Endothelial cell of umbilical vein (primary cell): ENCODE measurements at regions not wholly inside any gene's neighbourhood (a gene's known extent, or its start where the extent isn't known, plus 50 kb on each side); places are given as distances from the start of the nearest gene placed in this dataset.

ENCODE experiments used
- BruUV-seq: library from RNA; stranded (reverse); fragments of 400-500 nt; replicated peaks from 2 replicates; lab custom pipeline; 2021; lab: Mats Ljungman, UMichigan
- CTCF ChIA-PET: fragments of 300-600, 350-600 bp; sonication (Branson Sonifier 250); formaldehyde crosslinking; loops from one replicate; lab custom pipeline; 2021; ENCODE audit warnings: antibody characterized with exemption, inconsistent platforms; lab: Charles Lee
- POLR2A ChIA-PET: fragments of 300-600, 350-600 bp; sonication (Branson Sonifier 250); formaldehyde crosslinking; loops from one replicate; lab custom pipeline; 2021; ENCODE audit warnings: antibody characterized with exemption, inconsistent platforms; lab: Charles Lee
- DNase-seq: peaks from one replicate; pipeline ENCODE4 v3.0.0-alpha.2; 2011; ENCODE audit warnings: low read depth, low spot score
- FAIRE-seq: peaks from 2 replicates; lab custom pipeline; 2011; peaks lifted over from hg19 to GRCh38; lab: Jason Lieb, UNC
- H2AFZ ChIP-seq: 2 replicates; pipeline ENCODE4 v1.6.0; 2012; ENCODE audit warnings: low read depth, low read length, control low read depth, inconsistent platforms
- H3K27ac ChIP-seq: 2 replicates; pipeline ENCODE4 v1.5.1; 2011; ENCODE audit warnings: low read depth, mild to moderate bottlenecking, control low read depth, low read length, moderate library complexity; ENCODE audit not compliant: insufficient read depth
- H3K27me3 ChIP-seq, 2 experiments: 2 replicates each; pipeline versions ENCODE4 v1.6.0 to v1.6.1; 2011; ENCODE audit warnings: low read length in 2 of 2, mixed read lengths in 1 of 2; ENCODE audit not compliant: control insufficient read depth in 2 of 2, insufficient read depth in 2 of 2
- H3K36me3 ChIP-seq, 2 experiments: 2 replicates in 1 of 2; 3 replicates in 1 of 2; pipeline ENCODE4 v1.5.1; 2011; ENCODE audit warnings: low read length in 2 of 2, mild to moderate bottlenecking in 1 of 2, moderate library complexity in 1 of 2; ENCODE audit not compliant: control insufficient read depth in 2 of 2, insufficient read depth in 2 of 2; ENCODE audit errors: extremely low read depth in 1 of 2
- H3K4me1 ChIP-seq: 3 replicates; pipeline ENCODE4 v1.5.1; 2011; ENCODE audit warnings: mild to moderate bottlenecking, low read length; ENCODE audit not compliant: control insufficient read depth, insufficient read depth; ENCODE audit errors: extremely low read depth
- H3K4me2 ChIP-seq: 2 replicates; pipeline ENCODE4 v1.6.1; 2011; ENCODE audit warnings: low read length, control low read depth, mixed read lengths; ENCODE audit not compliant: insufficient read depth
- H3K4me3 ChIP-seq, 3 experiments: fragments of 200-600 bp in 1 of 3; sonication (generic), shearing (Covaris generic) in 1 of 3; replicated peaks in 1 of 3; 2 replicates each; pipeline ENCODE4 v1.5.1; 2011 to 2016; ENCODE audit warnings: control low read depth in 3 of 3, low read length in 3 of 3, mild to moderate bottlenecking in 2 of 3, inconsistent platforms in 1 of 3, low read depth in 1 of 3, moderate library complexity in 1 of 3; ENCODE audit not compliant: insufficient read depth in 1 of 3
- H3K79me2 ChIP-seq: 2 replicates; pipeline ENCODE4 v1.6.0; 2012; ENCODE audit warnings: low read length, inconsistent platforms; ENCODE audit not compliant: control insufficient read depth, insufficient read depth
- H3K9ac ChIP-seq: replicated peaks from 2 replicates; pipeline ENCODE3; 2011; ENCODE audit warnings: low read length, control low read depth; ENCODE audit not compliant: insufficient read depth; ENCODE audit errors: extremely low read depth
- H3K9me1 ChIP-seq: replicated peaks from 3 replicates; pipeline ENCODE4 v1.6.0; 2011; ENCODE audit warnings: mild to moderate bottlenecking, low read length; ENCODE audit not compliant: control insufficient read depth, insufficient read depth; ENCODE audit errors: extremely low read depth
- H3K9me3 ChIP-seq: replicated peaks from 2 replicates; pipeline ENCODE4 v1.5.1; 2012; ENCODE audit warnings: low read length, inconsistent platforms; ENCODE audit not compliant: control insufficient read depth, insufficient read depth
- H4K20me1 ChIP-seq: replicated peaks from 2 replicates; pipeline ENCODE3; 2011; ENCODE audit warnings: mild to moderate bottlenecking, low read length; ENCODE audit not compliant: control insufficient read depth, insufficient read depth; ENCODE audit errors: extremely low read depth
- CTCF ChIP-seq, 2 donors: IDR thresholded peaks; 1 replicate in 1 of 2; 2 replicates in 1 of 2; pipeline ENCODE4 v1.5.1; 2011; ENCODE audit warnings: low read length in 2 of 2, mild to moderate bottlenecking in 2 of 2, moderate library complexity in 2 of 2, control low read depth in 1 of 2, inconsistent platforms in 1 of 2, low read depth in 1 of 2; ENCODE audit not compliant: insufficient read depth in 1 of 2; ENCODE audit errors: extremely low read depth in 1 of 2
- EZH2 ChIP-seq: IDR thresholded peaks from 2 replicates; pipeline ENCODE4 v1.6.1; 2012; ENCODE audit warnings: borderline replicate concordance, low read depth, mild to moderate bottlenecking, moderate library complexity, low read length, inconsistent platforms; ENCODE audit not compliant: severe bottlenecking
- FOS ChIP-seq: IDR thresholded peaks from 2 replicates; pipeline ENCODE4 v1.6.1; 2011; ENCODE audit warnings: mild to moderate bottlenecking, low read length, moderate library complexity, borderline replicate concordance; ENCODE audit not compliant: insufficient read depth
- GATA2 ChIP-seq: IDR thresholded peaks from 2 replicates; pipeline ENCODE4 v1.7.0; 2011; ENCODE audit warnings: low read depth, mild to moderate bottlenecking, moderate library complexity, mixed read lengths, low read length; ENCODE audit not compliant: insufficient read length, insufficient read depth
- JUN ChIP-seq: IDR thresholded peaks from 2 replicates; pipeline ENCODE4 v1.6.1; 2011; ENCODE audit warnings: borderline replicate concordance, low read depth; ENCODE audit not compliant: insufficient read length, insufficient read depth
- MAX ChIP-seq: IDR thresholded peaks from 2 replicates; pipeline ENCODE4 v1.6.1; 2011; ENCODE audit not compliant: insufficient read depth, insufficient read length
- MYC ChIP-seq: IDR thresholded peaks from one replicate; pipeline ENCODE4 v1.6.1; 2011; ENCODE audit warnings: mild to moderate bottlenecking, low read depth, low read length
- POLR2A ChIP-seq: IDR thresholded peaks from 2 replicates; pipeline ENCODE4 v1.6.1; 2012; ENCODE audit warnings: low read depth, mild to moderate bottlenecking, control low read depth, low read length
- POLR2AphosphoS5 ChIP-seq: IDR thresholded peaks from 2 replicates; pipeline ENCODE4 v1.6.1; 2012; ENCODE audit warnings: low read depth, mild to moderate bottlenecking, control low read depth, low read length, moderate library complexity; ENCODE audit not compliant: insufficient read depth
- dilution Hi-C: fragments of 300-500 bp; cut with MboI; formaldehyde crosslinking; loops from one replicate; pipeline ENCODE4 v1.15.0; 2019; ENCODE audit warnings: low sequenced_read_pairs; ENCODE audit not compliant: extremely low pct_ligation_motif_present
- intact Hi-C: fragments of 100-400 bp; cut with micrococcal nuclease; formaldehyde crosslinking; loops from one replicate; pipeline ENCODE4 v1.10.0; 2022

GRCh38 chr2:207251022-207251421 is 85.3 kb upstream of the KLF7 start:
- intact Hi-C loops, result no loop called here
- H3K27me3 ChIP-seq, result no peaks in the 10 kb centered on the region
- no peaks in the 10 kb centered on the region for H3K36me3 ChIP-seq
- no peaks in the 10 kb centered on the region for H3K9me3 ChIP-seq
- POLR2A ChIA-PET, result no interaction called here
- no peak for TF ChIP-seq EZH2
- TF ChIP-seq MAX, result no peak
- no peak for TF ChIP-seq POLR2AphosphoS5
- TF ChIP-seq CTCF (IDR thresholded peaks at IDR 0.05; ENCODE audit: extremely low read depth in 1 of 2, insufficient read depth in 1 of 2, low read depth in 1 of 2, low read length in 2 of 2), result no peak
- TF ChIP-seq FOS, result no peak
- no peak for TF ChIP-seq POLR2A
- no peak for TF ChIP-seq MYC
- TF ChIP-seq GATA2, result no peak
- TF ChIP-seq JUN, result no peak
- no TSS peak for BruUV-seq
- no peak overlapping the region for H3K27ac ChIP-seq
- no peak overlapping the region for H2AFZ ChIP-seq
- no peaks in the 10 kb centered on the region for H3K9me1 ChIP-seq
- CTCF ChIA-PET, result no interaction called here
- H3K4me1 ChIP-seq, result peaks cover 18% of the 10 kb centered on the region
- DNase-seq, result no peak
- H3K4me3 ChIP-seq, result no peak overlapping the region
- FAIRE-seq, result peak; percentile 31
- H3K79me2 ChIP-seq, result no peaks in the 10 kb centered on the region
- no peaks in the 10 kb centered on the region for H4K20me1 ChIP-seq
- no peak overlapping the region for H3K4me2 ChIP-seq
- dilution Hi-C loops, result no loop called here
- no peak overlapping the region for H3K9ac ChIP-seq
